SH-SY5Y (cell line): ENCODE measurements at regions not wholly inside any gene's neighbourhood (a gene's known extent, or its start where the extent isn't known, plus 50 kb on each side); places are given as distances from the start of the nearest gene placed in this dataset.

Experiments
- GATA2 ChIP-seq: IDR thresholded peaks from 2 replicates; pipeline ENCODE4 v1.6.1; 2011; ENCODE audit warnings: mild to moderate bottlenecking, low read depth, low read length
- GATA3 ChIP-seq: IDR thresholded peaks from 2 replicates; pipeline ENCODE4 v1.6.1; 2011; ENCODE audit warnings: low read depth, mild to moderate bottlenecking, low read length, moderate library complexity

GRCh38 chr3:150216866-150217600 lies 191.1 kb upstream of the TSC22D2 start:
- TF ChIP-seq GATA2 (no peak), GATA3 (no peak)

GRCh38 chr3:150216041-150216811 lies 191.9 kb upstream of the TSC22D2 start:
- no peak for TF ChIP-seq GATA2
- no peak for TF ChIP-seq GATA3

GRCh38 chr3:150215616-150216015 lies 192.5 kb upstream of the TSC22D2 start:
- no peak for TF ChIP-seq GATA3
- TF ChIP-seq GATA2, result no peak

- TF ChIP-seq GATA2, result no peak
- TF ChIP-seq GATA3, result no peak
Measured at GRCh38 chr3:150213577-150213976, 194.5 kb upstream of the TSC22D2 start.

- TF ChIP-seq GATA3 (no peak), GATA2 (no peak)
Measured at GRCh38 chr3:150210461-150211110, 197.5 kb upstream of the TSC22D2 start.

- no peak for TF ChIP-seq GATA3
- no peak for TF ChIP-seq GATA2
Measured at GRCh38 chr3:150203273-150203672, 204.8 kb upstream of the TSC22D2 start.

GRCh38 chr3:150202711-150203110 lies 205.4 kb upstream of the TSC22D2 start:
- TF ChIP-seq GATA3 (no peak), GATA2 (no peak)

- TF ChIP-seq GATA3 (no peak), GATA2 (no peak)
Measured at GRCh38 chr3:150194957-150195356, 213.1 kb upstream of the TSC22D2 start.

GRCh38 chr3:150194513-150194912 lies 213.6 kb upstream of the TSC22D2 start:
- TF ChIP-seq GATA2, result no peak
- no peak for TF ChIP-seq GATA3

GRCh38 chr3:150184426-150185071 lies 213.9 kb upstream of the PFN2 start:
- no peak for TF ChIP-seq GATA3
- TF ChIP-seq GATA2, result no peak

GRCh38 chr3:150183678-150184425 lies 213.2 kb upstream of the PFN2 start:
- TF ChIP-seq GATA2, result no peak
- TF ChIP-seq GATA3, result no peak

- no peak for TF ChIP-seq GATA3
- no peak for TF ChIP-seq GATA2
Measured at GRCh38 chr3:150180334-150180733, 209.6 kb upstream of the PFN2 start.

GRCh38 chr3:150179330-150179729 lies 208.6 kb upstream of the PFN2 start:
- TF ChIP-seq GATA2 (no peak), GATA3 (no peak)
